H9 (cell line): ENCODE measurements at regions not wholly inside any gene's neighbourhood (a gene's known extent, or its start where the extent isn't known, plus 50 kb on each side); places are given as distances from the start of the nearest gene placed in this dataset.
A peak's percentile ranks its signal among the peaks of the same experiment; 100 is the strongest.

Experiments used
- DNase-seq: peaks from one replicate; pipeline ENCODE4 v3.0.0-alpha.2; 2017
- H2AFZ ChIP-seq: one replicate; pipeline ENCODE4 v1.6.1; 2013; ENCODE audit warnings: mild to moderate bottlenecking, low read length, control low read depth, moderate library complexity
- H2AK5ac ChIP-seq: 2 replicates; pipeline ENCODE4 v1.6.1; 2013; ENCODE audit warnings: low read length, control low read depth, mixed read lengths; ENCODE audit not compliant: insufficient read length
- H2BK120ac ChIP-seq: one replicate; pipeline ENCODE4 v1.6.1; 2013; ENCODE audit warnings: low read depth, mild to moderate bottlenecking, low read length, control low read depth, inconsistent platforms; ENCODE audit not compliant: poor library complexity, severe bottlenecking
- H2BK12ac ChIP-seq: 2 replicates; pipeline ENCODE4 v1.6.1; 2013; ENCODE audit warnings: low read length, control low read depth, mixed read lengths, low read depth; ENCODE audit not compliant: insufficient read length
- H2BK15ac ChIP-seq: 2 replicates; pipeline ENCODE4 v1.6.1; 2013; ENCODE audit warnings: low read depth, low read length, control low read depth
- H2BK20ac ChIP-seq: one replicate; pipeline ENCODE4 v1.6.1; 2013; ENCODE audit warnings: low read depth, mild to moderate bottlenecking, low read length, control low read depth, inconsistent platforms; ENCODE audit not compliant: poor library complexity, severe bottlenecking
- H2BK5ac ChIP-seq: 2 replicates; pipeline ENCODE4 v1.6.1; 2013; ENCODE audit warnings: low read length, control low read depth, mixed read lengths; ENCODE audit not compliant: insufficient read length
- H3K14ac ChIP-seq: 2 replicates; pipeline ENCODE4 v1.6.1; 2013; ENCODE audit warnings: low read length, control low read depth; ENCODE audit not compliant: insufficient read depth
- H3K18ac ChIP-seq: 2 replicates; pipeline ENCODE4 v1.6.1; 2013; ENCODE audit warnings: low read depth, mild to moderate bottlenecking, mixed read lengths, low read length, control low read depth; ENCODE audit not compliant: insufficient read length
- H3K23ac ChIP-seq: 2 replicates; pipeline ENCODE4 v1.6.1; 2013; ENCODE audit warnings: low read length, control low read depth, mixed read lengths, low read depth; ENCODE audit not compliant: insufficient read length
- H3K23me2 ChIP-seq: 2 replicates; pipeline ENCODE4 v1.6.1; 2013; ENCODE audit warnings: low read depth, mild to moderate bottlenecking, mixed read lengths, low read length, control low read depth; ENCODE audit not compliant: insufficient read length, poor library complexity, severe bottlenecking
- H3K27ac ChIP-seq: 2 replicates; pipeline ENCODE4 v1.5.1; 2013; ENCODE audit warnings: low read length, control low read depth, mixed read lengths, low read depth; ENCODE audit not compliant: insufficient read length
- H3K27me3 ChIP-seq: 2 replicates; pipeline ENCODE4 v1.6.1; 2013; ENCODE audit warnings: low read length, control low read depth, inconsistent platforms; ENCODE audit not compliant: insufficient read depth
- H3K4ac ChIP-seq: 2 replicates; pipeline ENCODE4 v1.6.1; 2013; ENCODE audit warnings: low read depth, mild to moderate bottlenecking, control low read depth, inconsistent platforms, low read length, moderate library complexity
- H3K4me1 ChIP-seq: 2 replicates; pipeline ENCODE4 v1.6.1; 2013; ENCODE audit warnings: low read length, control low read depth, inconsistent platforms; ENCODE audit not compliant: insufficient read depth
- H3K4me2 ChIP-seq: 2 replicates; pipeline ENCODE4 v1.6.1; 2013; ENCODE audit warnings: low read length, control low read depth, mixed read lengths; ENCODE audit not compliant: insufficient read length, insufficient read depth
- H3K56ac ChIP-seq: 2 replicates; pipeline ENCODE4 v1.6.1; 2013; ENCODE audit warnings: low read depth, mild to moderate bottlenecking, mixed read lengths, low read length, control low read depth; ENCODE audit not compliant: insufficient read length
- H3K79me1 ChIP-seq: 2 replicates; pipeline ENCODE4 v1.6.1; 2013; ENCODE audit warnings: low read depth, mild to moderate bottlenecking, moderate library complexity, low read length, control low read depth, inconsistent platforms; ENCODE audit not compliant: insufficient read depth, poor library complexity, severe bottlenecking
- H3K79me2 ChIP-seq: 2 replicates; pipeline ENCODE4 v1.6.1; 2013; ENCODE audit warnings: low read length, control low read depth, inconsistent platforms; ENCODE audit not compliant: insufficient read depth
- H3K9ac ChIP-seq: 2 replicates; pipeline ENCODE4 v1.6.1; 2013; ENCODE audit warnings: low read length, control low read depth, mixed read lengths; ENCODE audit not compliant: insufficient read length; ENCODE audit errors: extremely low read depth
- H3K9me3 ChIP-seq: one replicate; pipeline ENCODE4 v1.6.1; 2013; ENCODE audit warnings: low read depth, low read length, inconsistent platforms; ENCODE audit not compliant: control insufficient read depth
- H3T11ph ChIP-seq: one replicate; pipeline ENCODE4 v1.6.1; 2013; ENCODE audit warnings: mild to moderate bottlenecking, low read length, control low read depth, inconsistent platforms
- H4K20me1 ChIP-seq: one replicate; pipeline ENCODE4 v1.6.1; 2013; ENCODE audit not compliant: control insufficient read depth, insufficient read length, insufficient read depth
- H4K5ac ChIP-seq: 2 replicates; pipeline ENCODE4 v1.6.1; 2013; ENCODE audit warnings: low read depth, mild to moderate bottlenecking, mixed read lengths, low read length, control low read depth; ENCODE audit not compliant: insufficient read length
- H4K8ac ChIP-seq: replicated peaks from 2 replicates; pipeline ENCODE4 v1.6.1; 2013; ENCODE audit warnings: low read length, control low read depth, mixed read lengths, low read depth; ENCODE audit not compliant: insufficient read length
- H4K91ac ChIP-seq: 2 replicates; pipeline ENCODE4 v1.6.1; 2013; ENCODE audit warnings: low read depth, mild to moderate bottlenecking, moderate library complexity, mixed read lengths, low read length, control low read depth; ENCODE audit not compliant: insufficient read length
- H3K27ac Mint-ChIP-seq, 3 experiments: 2 replicates in 2 of 3; 3 replicates in 1 of 3; pipeline ENCODE4 v1.8.0; 2020 to 2021; ENCODE audit warnings: mixed read lengths in 3 of 3, mild to moderate bottlenecking in 1 of 3, moderate library complexity in 1 of 3
- H3K27me3 Mint-ChIP-seq: 2 replicates; pipeline ENCODE4 v1.8.0; 2021; ENCODE audit warnings: low read depth, mild to moderate bottlenecking, moderate library complexity, mixed read lengths
- H3K36me3 Mint-ChIP-seq, 3 experiments: 2 replicates in 2 of 3; 3 replicates in 1 of 3; pipeline ENCODE4 v1.8.0; 2020 to 2021; ENCODE audit warnings: low read depth in 3 of 3, mixed read lengths in 3 of 3; ENCODE audit not compliant: insufficient read depth in 1 of 3
- H3K4me1 Mint-ChIP-seq, 2 experiments: 2 replicates each; pipeline ENCODE4 v1.8.0; 2020; ENCODE audit warnings: mixed read lengths in 2 of 2
- H3K4me3 Mint-ChIP-seq, 2 experiments: 2 replicates in 1 of 2; 3 replicates in 1 of 2; pipeline ENCODE4 v1.8.0; 2020 to 2021; ENCODE audit warnings: mild to moderate bottlenecking in 2 of 2, mixed read lengths in 2 of 2, moderate library complexity in 1 of 2
- H3K9me3 Mint-ChIP-seq, 2 experiments: 2 replicates in 1 of 2; 3 replicates in 1 of 2; pipeline ENCODE4 v1.8.0; 2020; ENCODE audit warnings: mild to moderate bottlenecking in 2 of 2, mixed read lengths in 2 of 2, moderate library complexity in 1 of 2
- WGBS: extraction: QIAGEN DNeasy Blood & Tissue Kit; methylation state at CpG from one replicate; pipeline ENCODE4 v1.1.7; 2013; ENCODE audit warnings: missing lambda C conversion rate, low lambda C conversion rate, mixed read lengths; ENCODE audit not compliant: insufficient read length; ENCODE audit errors: extremely low coverage; 5-methylcytosine and 5-hydroxymethylcytosine counted together
- TF ChIP-seq, protein P1 (sequence below): fragments of 200-600 bp; sonication (generic); conservative IDR thresholded peaks from 3 replicates; pipeline ENCODE4 v1.8.0; 2021; ENCODE audit warnings: antibody characterized with exemption, mild to moderate bottlenecking

DNA sequence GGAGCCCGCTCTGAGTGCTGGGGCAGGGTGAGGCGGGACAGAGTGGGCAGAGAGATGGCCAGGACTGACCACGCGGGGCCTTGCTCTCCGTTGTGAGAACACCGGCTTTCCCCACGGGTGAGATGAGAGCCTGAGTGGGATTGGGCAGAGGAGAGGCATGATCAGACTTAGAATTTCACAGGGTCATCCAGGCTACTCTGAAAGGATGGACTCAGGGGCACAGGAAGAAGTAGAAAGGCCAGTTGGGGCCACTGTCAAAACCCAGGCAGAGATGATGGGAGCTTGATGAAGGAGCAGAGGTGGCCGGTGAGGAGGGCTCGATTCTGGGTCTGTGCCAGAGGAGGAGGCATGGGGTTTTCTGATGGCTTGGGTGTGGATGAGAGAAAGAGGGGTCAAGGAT, 63.8 kb upstream of the NUP50 start:
- H3K4ac ChIP-seq = no peak overlapping the region
- no peak overlapping the region for H3K14ac ChIP-seq
- no peak overlapping the region for H3K18ac ChIP-seq
- H4K20me1 ChIP-seq = no peaks in the 10 kb centered on the region
- no peak for DNase-seq
- no peak overlapping the region for H3K27ac ChIP-seq
- no peaks in the 10 kb centered on the region for H3K36me3 Mint-ChIP-seq
- no peak overlapping the region for H3K4me2 ChIP-seq
- H2BK12ac ChIP-seq = no peak overlapping the region
- H3K9ac ChIP-seq = no peak overlapping the region
- H2AFZ ChIP-seq = no peak overlapping the region
- no peak overlapping the region for H3T11ph ChIP-seq
- no peaks in the 10 kb centered on the region for H3K9me3 ChIP-seq
- H3K23ac ChIP-seq = no peak overlapping the region
- H2AK5ac ChIP-seq = no peak overlapping the region
- no peak overlapping the region for H4K5ac ChIP-seq
- no peak overlapping the region for H3K4me3 Mint-ChIP-seq
- H3K4me1 ChIP-seq = no peaks in the 10 kb centered on the region
- H3K4me1 Mint-ChIP-seq = peaks cover 14 to 17% of the 10 kb centered on the region in 2 experiments
- H2BK120ac ChIP-seq = no peak overlapping the region
- no peaks in the 10 kb centered on the region for H3K27me3 ChIP-seq
- H3K56ac ChIP-seq = no peak overlapping the region
- peaks cover 39% of the 10 kb centered on the region for H3K27me3 Mint-ChIP-seq
- H2BK20ac ChIP-seq = no peak overlapping the region
- no peak overlapping the region for H2BK15ac ChIP-seq
- H4K8ac ChIP-seq = no peak overlapping the region
- TF ChIP-seq, protein P1, sequence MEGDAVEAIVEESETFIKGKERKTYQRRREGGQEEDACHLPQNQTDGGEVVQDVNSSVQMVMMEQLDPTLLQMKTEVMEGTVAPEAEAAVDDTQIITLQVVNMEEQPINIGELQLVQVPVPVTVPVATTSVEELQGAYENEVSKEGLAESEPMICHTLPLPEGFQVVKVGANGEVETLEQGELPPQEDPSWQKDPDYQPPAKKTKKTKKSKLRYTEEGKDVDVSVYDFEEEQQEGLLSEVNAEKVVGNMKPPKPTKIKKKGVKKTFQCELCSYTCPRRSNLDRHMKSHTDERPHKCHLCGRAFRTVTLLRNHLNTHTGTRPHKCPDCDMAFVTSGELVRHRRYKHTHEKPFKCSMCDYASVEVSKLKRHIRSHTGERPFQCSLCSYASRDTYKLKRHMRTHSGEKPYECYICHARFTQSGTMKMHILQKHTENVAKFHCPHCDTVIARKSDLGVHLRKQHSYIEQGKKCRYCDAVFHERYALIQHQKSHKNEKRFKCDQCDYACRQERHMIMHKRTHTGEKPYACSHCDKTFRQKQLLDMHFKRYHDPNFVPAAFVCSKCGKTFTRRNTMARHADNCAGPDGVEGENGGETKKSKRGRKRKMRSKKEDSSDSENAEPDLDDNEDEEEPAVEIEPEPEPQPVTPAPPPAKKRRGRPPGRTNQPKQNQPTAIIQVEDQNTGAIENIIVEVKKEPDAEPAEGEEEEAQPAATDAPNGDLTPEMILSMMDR = no peak
- H2BK5ac ChIP-seq = no peak overlapping the region
- H4K91ac ChIP-seq = no peak overlapping the region
- WGBS = no CpG with 5 or more reads among the region's 9 CpGs
- no peaks in the 10 kb centered on the region for H3K23me2 ChIP-seq
- peaks cover 0 to 5% of the 10 kb centered on the region in 2 experiments; a peak in 2 of 5 replicates for H3K9me3 Mint-ChIP-seq
- H3K27ac Mint-ChIP-seq = peak overlapping the region in 1 of 3 experiments; percentile 6; a peak in 1 of 7 replicates
- H3K79me1 ChIP-seq = no peaks in the 10 kb centered on the region
- no peaks in the 10 kb centered on the region for H3K79me2 ChIP-seq
